ENCODE measurements at regions not wholly inside any gene's neighbourhood (a gene's known extent, or its start where the extent isn't known, plus 50 kb on each side); places are given as distances from the start of the nearest gene placed in this dataset.

- DNase-seq, result no peak
- TF ChIP-seq GATA1 (IDR thresholded peaks at IDR 0.05; ENCODE audit: low read depth, low read length) (no peak), POLR2A (IDR thresholded peaks at IDR 0.05; ENCODE audit: low read length) (no peak)
Measured at GRCh38 chr13:40098246-40098645, 442.8 kb downstream of the COG6 start.

- DNase-seq, result no peak
- TF ChIP-seq POLR2A (IDR thresholded peaks at IDR 0.05; ENCODE audit: low read length), result no peak
- TF ChIP-seq GATA1 (IDR thresholded peaks at IDR 0.05; ENCODE audit: low read depth, low read length), result no peak
Measured at GRCh38 chr13:40101708-40102359, 446.4 kb downstream of the COG6 start.

- DNase-seq, result no peak
- TF ChIP-seq GATA1 (IDR thresholded peaks at IDR 0.05; ENCODE audit: low read depth, low read length) (no peak), POLR2A (IDR thresholded peaks at IDR 0.05; ENCODE audit: low read length) (no peak)
Measured at GRCh38 chr13:40102360-40102727, 446.9 kb downstream of the COG6 start.

DNA sequence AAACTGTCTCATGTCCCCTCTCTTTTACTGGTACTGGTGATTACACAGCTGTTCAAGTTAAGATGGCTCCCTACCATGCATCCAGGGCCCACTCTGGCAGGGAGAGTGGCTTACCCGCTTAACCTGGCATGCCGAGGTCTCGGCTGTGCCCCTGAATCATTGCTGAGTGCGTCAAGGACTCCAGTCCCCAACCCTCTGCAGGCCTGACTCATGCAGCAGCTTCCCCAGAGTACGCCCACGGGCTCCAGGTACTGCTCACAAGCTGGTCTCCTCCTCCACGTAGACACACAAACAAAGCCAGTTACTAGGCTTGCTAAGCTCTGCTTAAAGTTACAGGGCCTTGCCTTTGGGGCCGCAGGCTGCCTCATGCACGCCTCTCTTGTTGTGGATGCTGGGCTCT, 447.4 kb downstream of the COG6 start:
- TF ChIP-seq GATA1 (IDR thresholded peaks at IDR 0.05; ENCODE audit: low read depth, low read length) (no peak), POLR2A (IDR thresholded peaks at IDR 0.05; ENCODE audit: low read length) (no peak)
- DNase-seq, result no peak

DNA sequence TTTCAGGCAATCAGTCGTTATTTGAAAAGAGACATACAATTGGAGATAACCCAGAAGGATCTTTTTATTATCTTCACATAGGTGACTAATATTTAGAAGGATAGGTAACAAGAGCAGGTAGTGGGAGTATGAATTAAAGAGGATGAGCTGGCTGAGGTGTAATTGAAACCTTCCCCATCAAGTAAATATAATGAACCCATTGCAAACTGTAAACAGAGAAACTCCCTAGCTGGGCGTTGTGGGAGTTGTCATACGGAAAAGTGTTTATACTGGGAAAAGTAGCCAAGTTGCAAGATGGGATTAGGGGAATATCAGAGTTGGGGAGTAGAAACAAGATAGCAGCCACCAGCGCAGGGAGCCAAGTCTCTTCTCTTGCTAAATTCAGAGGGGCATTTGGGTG, 448.4 kb downstream of the COG6 start:
- TF ChIP-seq GATA1 (IDR thresholded peaks at IDR 0.05; ENCODE audit: low read depth, low read length), result no peak
- no peak for TF ChIP-seq POLR2A (IDR thresholded peaks at IDR 0.05; ENCODE audit: low read length)
- no peak for DNase-seq

DNA sequence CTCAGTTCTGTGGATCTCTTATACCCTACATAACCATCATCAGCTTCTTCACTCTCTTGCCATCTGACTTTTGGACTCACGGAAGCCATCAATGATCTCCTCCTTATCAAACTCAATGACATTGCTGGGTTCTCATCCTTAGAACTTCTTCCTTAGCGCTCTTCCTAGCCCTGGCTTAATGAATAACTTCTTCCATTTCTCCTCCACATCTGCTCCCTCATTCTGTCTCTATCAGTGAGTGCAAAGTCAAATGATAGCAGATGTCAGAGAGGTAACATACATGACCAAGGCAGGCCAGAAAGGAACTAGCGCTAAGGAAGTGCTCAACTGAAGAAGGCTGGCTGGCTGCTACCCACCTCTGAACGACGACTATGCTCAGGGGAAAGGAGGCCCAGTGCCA, 449.8 kb downstream of the COG6 start:
- TF ChIP-seq POLR2A (IDR thresholded peaks at IDR 0.05; ENCODE audit: low read length) (no peak), GATA1 (IDR thresholded peaks at IDR 0.05; ENCODE audit: low read depth, low read length) (no peak)
- DNase-seq, result no peak

- TF ChIP-seq GATA1 (IDR thresholded peaks at IDR 0.05; ENCODE audit: low read depth, low read length) (no peak), POLR2A (IDR thresholded peaks at IDR 0.05; ENCODE audit: low read length) (no peak)
- no peak for DNase-seq
Measured at GRCh38 chr13:40109351-40109844, 453.9 kb downstream of the COG6 start.

DNA sequence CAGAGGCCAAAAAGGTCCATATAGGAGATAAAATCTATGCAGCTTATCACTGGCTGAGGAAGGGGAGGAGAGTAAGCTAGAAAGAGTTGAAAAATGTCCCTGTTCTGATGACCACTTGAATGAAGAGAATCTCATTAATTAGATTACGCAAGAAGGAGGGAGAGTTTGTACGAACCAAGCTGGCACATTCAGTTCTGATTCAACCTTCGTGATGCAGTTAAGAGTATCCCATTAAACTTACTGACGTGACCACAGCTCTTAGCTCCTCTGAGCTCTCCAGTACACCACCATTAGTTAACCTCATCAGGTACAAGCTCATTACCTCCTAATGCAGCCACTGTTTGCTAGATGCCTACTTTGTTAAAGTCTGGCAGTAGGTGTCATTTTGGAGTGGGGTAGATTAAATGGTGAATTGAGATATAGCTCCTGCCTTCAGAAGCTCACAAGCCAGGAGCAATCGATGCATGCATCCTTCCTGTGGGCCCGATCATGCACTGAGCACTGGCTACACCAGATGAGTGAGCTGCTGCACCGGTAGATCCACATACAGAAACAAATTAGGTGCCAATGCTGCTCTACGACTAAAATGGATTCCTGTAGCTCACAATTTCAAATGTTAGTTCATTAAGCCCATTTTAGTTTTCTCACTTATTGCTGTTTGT, 458.3 kb downstream of the COG6 start:
- DNase-seq, result no peak
- no peak for TF ChIP-seq GATA1 (IDR thresholded peaks at IDR 0.05; ENCODE audit: low read depth, low read length)
- TF ChIP-seq POLR2A (IDR thresholded peaks at IDR 0.05; ENCODE audit: low read length), result no peak

GRCh38 chr13:40114305-40114896, 458.9 kb downstream of the COG6 start:
- no peak for TF ChIP-seq POLR2A (IDR thresholded peaks at IDR 0.05; ENCODE audit: low read length)
- no peak for DNase-seq

GRCh38 chr13:40115426-40115825, 460.0 kb downstream of the COG6 start:
- TF ChIP-seq GATA1 (IDR thresholded peaks at IDR 0.05; ENCODE audit: low read depth, low read length) (no peak), POLR2A (IDR thresholded peaks at IDR 0.05; ENCODE audit: low read length) (no peak)
- no peak for DNase-seq

DNA sequence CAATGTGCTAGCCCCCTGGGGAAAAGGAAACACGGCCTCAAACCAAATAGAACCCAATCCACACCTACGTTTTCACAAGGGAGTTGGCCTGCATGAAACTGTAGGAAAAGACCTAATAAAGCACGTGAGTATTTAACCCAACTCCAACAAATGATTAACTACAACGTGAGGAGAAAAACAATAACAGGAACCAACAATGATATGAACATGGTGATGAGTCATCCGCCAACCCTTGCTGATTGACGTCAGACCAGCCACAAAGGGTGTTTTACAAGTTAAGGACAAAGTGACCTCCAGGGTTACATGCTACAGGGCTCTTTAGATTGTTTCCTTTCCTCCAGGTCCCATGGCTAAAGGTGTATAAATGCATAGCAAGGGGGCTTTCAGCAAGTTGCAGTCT, 460.5 kb downstream of the COG6 start:
- TF ChIP-seq POLR2A (IDR thresholded peaks at IDR 0.05; ENCODE audit: low read length), result no peak
- peak in 1 of 2 experiments; percentile 8 for DNase-seq

DNA sequence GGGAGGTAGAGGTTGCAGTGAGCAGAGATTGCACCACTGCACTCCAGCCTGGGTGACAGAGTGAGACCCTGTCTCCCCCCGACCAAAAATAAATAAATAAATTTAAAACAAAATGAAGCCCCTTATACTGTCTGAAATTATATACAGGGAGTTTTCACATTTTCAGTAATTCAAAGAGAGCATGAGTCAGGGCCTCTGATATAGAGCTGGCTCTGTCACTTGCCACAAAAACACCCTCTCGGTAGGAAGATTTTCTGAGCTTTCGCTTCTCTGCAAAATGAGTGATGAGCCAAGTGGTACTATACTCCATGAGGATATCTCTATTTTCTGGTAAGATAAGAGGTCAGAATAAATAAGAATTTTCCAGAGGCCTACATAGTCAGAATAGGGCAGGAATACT, 462.9 kb downstream of the COG6 start:
- no peak for DNase-seq
- TF ChIP-seq GATA1 (IDR thresholded peaks at IDR 0.05; ENCODE audit: low read depth, low read length) (no peak), POLR2A (IDR thresholded peaks at IDR 0.05; ENCODE audit: low read length) (no peak)

DNA sequence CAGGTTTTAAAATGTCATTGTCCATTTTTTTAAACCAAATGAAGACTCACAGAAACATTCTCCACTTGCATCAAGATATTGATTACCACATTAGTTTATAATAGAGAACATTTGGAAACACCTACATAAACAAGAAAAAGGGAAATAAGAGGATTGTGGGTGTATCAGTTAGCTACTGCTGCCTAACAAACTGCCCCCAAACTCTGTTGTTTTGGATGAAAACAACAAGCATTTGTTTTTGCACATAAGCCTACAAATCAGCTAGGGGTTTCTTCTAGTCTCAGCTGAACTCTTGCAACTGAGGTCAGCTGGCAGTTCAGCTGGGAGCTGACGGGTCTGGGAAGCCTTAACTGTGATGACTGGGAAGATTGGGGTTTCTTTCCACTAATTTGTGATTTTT, 464.4 kb downstream of the COG6 start:
- no peak for DNase-seq

DNA sequence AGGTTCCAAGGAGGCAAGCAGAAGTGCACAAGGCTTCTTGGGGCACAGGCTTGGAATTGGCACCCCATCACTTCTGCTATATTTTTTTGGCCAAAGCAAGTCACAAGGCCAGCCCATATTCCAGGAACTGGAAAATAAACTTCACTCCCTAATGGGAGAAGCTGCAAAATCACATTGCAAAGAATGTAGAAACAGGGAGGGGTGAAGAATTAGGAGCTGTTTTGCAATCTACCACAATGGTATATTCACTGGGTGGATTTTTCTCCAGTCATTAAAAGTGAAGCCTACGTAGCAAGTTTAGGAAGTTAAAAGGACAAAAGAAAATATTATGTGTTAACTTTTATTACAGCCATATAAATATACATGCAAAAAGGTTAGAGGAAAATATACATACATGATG, 464.8 kb downstream of the COG6 start:
- TF ChIP-seq POLR2A (IDR thresholded peaks at IDR 0.05; ENCODE audit: low read length) (no peak), GATA1 (IDR thresholded peaks at IDR 0.05; ENCODE audit: low read depth, low read length) (no peak)
- DNase-seq, result no peak

More for the DNA sequence above, 464.4 kb downstream of the COG6 start:
- TF ChIP-seq GATA1 (IDR thresholded peaks at IDR 0.05; ENCODE audit: low read depth, low read length) (no peak), POLR2A (IDR thresholded peaks at IDR 0.05; ENCODE audit: low read length) (no peak)

GRCh38 chr13:40120781-40121180, 465.3 kb downstream of the COG6 start:
- TF ChIP-seq GATA1 (IDR thresholded peaks at IDR 0.05; ENCODE audit: low read depth, low read length) (no peak), POLR2A (IDR thresholded peaks at IDR 0.05; ENCODE audit: low read length) (no peak)
- DNase-seq, result no peak

All from erythroblast (primary cell).